Fibroblast of peridontal ligament (primary cell): ENCODE measurements at regions not wholly inside any gene's neighbourhood (a gene's known extent, or its start where the extent isn't known, plus 50 kb on each side); places are given as distances from the start of the nearest gene placed in this dataset.

Experiments
- DNase-seq: peaks from one replicate; pipeline ENCODE4 v3.0.0-alpha.2; 2010; ENCODE audit errors: extremely low read depth

- no peak for DNase-seq
Measured at GRCh38 chr22:27492566-27493201, 308.9 kb downstream of the MN1 start.

GRCh38 chr22:27493796-27494195 is 307.8 kb downstream of the MN1 start:
- no peak for DNase-seq

GRCh38 chr22:27494785-27495184 is 306.8 kb downstream of the MN1 start:
- no peak for DNase-seq

DNA sequence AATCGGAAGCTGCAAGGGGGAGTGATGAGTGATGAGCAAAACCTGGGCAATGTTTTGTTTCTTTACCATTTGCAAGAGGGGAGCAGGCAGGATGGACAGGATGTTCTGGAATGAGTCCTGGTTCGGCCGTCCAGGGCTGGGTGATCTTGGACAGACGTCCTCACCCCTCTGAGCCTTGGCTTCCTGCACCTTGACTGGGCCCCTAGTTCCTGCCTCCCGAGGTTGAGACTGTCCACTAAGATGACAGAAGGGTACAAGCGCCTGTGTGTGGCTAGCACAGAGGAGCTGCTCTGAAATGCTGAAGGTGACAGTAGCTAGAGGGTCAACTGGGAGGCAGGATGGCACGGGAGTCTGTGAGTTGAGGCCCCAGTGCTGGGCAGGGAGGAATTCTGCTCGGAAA is 306.2 kb downstream of the MN1 start:
- no peak for DNase-seq

DNA sequence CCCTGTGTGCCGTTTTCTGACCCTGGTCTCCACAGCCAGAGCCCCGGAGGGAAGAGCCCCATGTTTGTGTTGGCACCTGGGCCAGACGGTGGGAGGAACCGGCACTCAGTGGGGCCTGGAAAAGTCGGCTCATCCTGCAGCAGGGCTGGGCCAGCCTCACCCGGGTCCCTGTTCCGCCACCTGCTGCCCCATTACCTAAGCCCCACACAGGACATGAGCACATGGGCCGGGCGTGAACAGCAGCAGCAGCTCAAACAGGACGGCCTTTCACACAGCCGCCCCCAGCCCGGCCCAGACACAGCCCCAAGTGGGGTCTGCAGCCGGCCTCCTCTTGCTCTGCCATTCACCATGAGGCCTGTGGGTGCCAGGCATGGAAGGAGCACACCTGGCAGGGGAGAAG is 302.4 kb downstream of the MN1 start:
- no peak for DNase-seq

DNA sequence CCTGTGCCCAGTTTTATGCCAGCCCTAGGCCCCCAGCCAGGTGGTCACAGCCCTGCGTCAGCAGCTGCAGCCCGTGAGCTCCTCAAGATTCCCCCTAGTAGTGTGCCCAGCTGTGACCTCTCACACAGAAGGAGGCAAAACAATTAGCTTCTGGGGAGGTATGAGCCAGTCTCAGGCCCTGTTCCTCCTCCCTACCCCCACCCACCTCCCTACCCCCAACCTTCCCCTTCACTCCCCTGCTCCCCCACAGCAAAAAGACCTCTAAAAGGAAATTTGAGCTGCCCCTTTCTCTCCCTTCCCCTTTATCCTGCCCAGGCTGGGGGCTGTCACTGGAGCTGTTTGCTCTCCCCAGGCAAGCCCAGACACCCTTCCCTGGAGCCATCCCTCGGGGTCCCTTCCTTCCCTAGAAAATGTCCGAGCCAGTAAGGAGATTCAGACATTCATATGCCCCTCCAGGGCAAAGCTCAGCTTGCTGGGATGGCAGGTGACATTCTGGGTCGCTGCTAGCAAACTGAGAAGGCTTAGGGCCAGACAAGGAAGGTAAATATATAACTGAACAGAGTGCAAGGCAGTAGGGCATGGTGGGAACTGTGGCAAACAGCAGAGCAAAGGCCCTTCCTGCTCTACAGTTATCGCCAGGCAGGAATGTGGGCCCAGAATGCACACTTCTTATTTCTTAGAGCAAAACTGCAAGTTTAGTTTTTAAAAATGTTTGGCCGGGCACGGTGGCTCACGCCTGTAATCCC is 300.2 kb downstream of the MN1 start:
- no peak for DNase-seq

- DNase-seq = no peak
Measured at GRCh38 chr22:27502327-27502726, 299.2 kb downstream of the MN1 start.

DNA sequence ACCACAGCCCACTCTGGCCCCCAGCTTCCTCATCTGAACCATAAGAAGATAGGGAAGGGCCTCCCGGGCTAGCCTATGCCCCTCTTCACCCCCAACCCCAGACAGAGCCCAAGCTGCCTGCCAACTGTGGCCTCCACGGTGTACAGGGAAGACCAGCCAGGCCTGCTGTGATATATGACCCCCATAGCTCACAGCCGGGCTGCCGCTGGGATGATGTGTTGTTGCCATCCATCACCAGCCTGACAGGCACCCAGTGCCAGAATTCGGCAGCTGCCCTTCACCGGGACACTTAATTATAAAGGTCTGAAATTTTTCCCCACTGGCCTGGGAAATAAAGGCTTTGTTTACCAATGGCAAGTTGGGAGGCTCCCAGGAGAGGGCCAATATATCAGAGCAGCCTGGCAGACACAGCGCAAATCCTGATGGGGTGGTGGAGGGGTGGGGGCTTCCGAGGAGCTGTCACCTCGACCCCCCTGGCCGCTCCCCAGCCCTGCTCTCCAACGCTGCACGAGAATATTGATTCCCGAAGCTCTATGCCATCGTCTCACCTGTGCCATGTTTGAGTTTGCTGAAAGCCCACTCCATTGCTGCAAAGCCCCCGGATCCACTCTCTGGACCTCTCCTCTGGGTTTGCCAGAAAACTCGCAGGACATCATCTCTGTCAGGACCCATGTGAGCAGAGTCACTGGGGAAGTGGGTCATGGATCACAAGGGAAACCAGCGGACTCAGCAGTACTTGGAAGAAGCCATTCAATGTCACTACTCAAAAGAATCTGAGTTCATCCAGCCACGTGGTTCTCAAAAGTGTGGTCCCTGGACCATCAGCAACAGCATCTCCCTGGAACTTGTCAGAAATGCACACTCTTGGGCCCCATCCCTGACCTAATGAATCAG is 296.9 kb downstream of the MN1 start:
- DNase-seq = no peak

GRCh38 chr22:27507111-27507611 is 294.4 kb downstream of the MN1 start:
- DNase-seq = no peak

DNA sequence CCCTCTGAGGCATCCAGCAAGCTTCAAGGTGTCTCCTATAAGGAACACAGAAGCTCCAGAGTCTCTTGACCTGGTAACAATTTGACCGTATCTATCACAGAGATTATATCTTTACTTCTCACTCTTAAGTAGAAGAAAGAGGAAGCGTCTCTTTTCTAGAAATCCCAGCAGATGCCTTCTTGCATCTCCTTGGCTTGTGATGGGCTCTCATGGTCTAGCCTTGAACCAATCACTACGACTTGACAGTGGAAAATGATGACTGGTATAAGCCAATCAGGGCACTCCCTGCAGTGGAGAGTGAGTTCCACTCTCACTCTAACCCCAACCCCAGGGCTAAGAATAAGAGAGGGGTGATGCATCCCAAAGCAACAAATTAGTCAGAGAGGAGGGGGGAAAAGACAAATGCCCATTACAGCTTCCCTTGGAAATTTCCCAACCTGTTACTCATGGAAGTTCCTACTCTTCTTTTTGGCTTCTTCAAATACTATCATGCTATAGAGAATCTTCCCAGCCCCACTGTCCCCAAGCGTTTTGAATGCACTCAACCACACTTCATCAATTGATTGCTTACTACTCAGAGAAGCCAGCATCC is 293.5 kb downstream of the MN1 start:
- DNase-seq = no peak

- DNase-seq = no peak
Measured at GRCh38 chr22:27509132-27509920, 292.2 kb downstream of the MN1 start.

DNA sequence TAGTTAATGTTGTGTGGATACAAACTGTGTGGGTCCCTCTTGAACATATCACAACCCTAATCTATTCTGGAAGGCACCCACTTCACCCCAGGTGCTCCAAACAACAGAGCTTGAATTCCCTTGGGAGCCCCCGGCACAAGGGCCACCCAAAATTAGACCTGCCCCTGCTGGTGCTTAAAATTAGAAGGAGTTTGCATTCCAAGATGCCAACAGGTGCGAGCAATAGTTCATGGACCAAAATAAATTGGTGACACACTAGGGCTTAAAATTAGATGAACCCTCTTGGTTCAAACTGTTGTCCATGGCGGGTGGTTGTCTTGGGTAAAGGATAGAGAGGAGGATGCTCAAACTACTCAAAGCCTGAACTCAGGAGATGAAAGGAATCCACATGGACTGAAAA is 291.5 kb downstream of the MN1 start:
- DNase-seq = no peak

DNA sequence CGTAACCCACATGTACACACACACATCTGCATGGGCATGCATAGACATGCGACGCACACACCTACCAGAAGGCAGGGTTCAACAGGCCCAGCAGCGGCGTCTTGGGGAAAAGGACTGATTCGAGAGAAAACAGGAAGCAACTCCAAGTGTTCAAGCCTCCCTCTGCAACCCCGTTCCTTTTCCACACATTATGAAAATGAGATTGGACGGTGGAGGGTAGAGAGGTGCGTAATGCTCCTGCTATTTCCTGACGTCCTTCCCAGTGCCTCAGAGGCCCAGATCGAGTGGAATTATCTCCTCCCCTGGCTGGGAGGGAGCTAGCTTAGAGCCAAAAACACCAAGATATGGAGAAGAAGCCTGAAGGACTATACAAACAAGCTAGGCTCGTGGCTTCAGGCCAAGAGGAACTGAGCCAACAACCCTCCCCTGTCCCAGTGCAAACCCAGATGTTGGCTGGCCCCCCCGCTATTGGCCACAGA is 289.2 kb downstream of the MN1 start:
- peak; percentile 91 for DNase-seq

GRCh38 chr22:27513021-27513420 is 288.5 kb downstream of the MN1 start:
- DNase-seq = no peak

DNA sequence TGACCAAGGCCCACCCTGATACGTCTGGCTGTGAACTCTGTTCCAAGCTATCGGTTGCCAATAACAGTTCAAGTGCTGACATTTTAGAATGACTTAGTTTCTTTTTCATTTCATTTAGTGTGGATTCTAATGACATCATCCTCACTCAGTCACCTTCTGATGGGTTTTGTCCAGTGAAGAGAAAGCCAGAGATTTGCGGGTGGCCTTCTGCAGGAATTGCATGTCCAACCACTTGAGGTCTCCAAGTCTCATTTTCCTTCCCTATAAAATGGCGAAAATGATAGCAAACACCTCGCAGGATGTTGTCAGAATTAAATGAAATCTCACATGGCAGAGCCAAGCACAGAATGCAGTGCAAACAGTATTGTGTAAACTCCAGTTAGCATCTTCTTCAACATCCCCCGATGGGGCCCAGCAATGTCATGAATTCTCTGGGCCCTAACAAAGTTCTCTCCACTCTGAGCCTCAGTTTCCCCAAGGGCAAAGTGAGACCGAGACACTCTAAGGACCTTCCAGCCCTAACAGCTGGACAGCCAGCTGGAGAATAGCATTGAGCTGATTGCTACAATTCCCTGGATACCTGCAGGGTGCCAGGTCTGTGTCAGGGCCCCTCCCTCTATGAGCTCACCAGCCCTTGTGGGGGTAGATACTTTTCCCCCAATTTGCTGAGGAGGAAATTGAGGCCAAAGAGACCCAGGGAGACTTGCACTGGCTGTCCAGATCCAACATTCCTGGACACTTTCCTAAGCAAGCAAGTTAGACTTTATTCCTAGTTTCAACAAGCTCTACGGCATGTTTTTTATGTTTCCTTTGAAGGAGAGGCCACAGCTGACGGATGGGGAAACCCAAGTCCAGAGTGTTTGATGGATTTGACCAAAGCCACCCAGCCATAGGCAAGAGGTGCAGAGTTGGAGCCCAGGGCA is 286.7 kb downstream of the MN1 start:
- peak; percentile 30 for DNase-seq

DNA sequence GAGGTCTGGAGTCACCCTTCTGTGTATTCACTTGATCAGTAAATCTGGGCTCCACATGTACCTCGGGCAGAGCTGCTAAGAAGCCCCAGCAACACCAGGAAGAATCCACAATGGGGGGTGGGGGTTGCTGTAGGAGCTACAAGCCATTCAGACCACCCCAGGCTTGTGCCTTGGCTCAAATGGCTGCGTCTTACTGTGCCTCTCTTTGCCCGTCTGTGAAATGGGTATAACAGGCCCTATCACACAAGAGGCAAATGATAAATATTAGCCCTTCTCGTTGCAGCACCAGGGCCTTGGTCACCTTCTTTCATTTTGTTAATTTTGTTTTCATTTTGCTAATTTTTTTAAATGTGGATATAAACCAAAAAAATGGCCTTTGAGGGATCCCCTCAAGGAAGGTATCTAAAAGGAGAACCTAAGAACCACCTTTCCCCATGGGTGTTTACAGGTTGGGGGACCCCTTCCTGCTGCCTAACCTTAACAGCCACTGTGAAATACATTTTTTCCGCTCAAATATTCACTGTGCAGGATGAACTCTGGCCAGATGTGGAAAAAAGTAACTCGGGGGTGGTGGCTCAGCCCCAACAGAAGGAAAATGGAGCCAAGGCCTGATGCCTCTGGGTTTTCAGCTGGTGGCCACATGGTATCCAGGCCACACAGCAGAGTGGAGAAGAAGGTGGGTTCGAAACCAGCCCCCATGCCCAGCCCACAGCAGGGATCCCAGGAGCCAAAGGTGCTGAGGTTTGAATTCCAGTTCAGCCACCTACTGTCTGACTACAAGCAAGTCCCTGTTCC is 284.0 kb downstream of the MN1 start:
- DNase-seq = no peak

GRCh38 chr22:27518531-27519340 is 282.8 kb downstream of the MN1 start:
- peak; percentile 25 for DNase-seq

DNA sequence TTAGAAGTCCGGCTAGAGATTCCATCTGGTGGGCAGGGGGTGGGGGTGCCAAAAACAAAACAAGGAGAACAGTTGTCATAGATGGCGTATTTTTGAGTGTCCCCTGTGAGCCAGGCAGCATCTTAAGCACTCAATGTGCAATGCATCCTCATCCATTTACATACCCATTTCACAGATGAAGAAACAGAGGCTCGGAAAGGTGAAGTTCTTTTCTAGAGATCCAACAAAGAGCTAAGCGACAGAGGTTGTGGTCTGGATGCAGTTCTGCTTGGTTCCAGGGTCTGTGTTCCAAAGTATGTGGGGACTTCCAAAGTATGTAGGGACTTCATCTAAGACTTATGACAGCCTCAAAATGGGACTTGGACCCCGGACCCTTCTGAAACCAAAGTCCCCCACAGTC is 277.8 kb downstream of the MN1 start:
- DNase-seq = no peak
